Fibroblast of skin of scalp (primary cell): ENCODE measurements at regions not wholly inside any gene's neighbourhood (a gene's known extent, or its start where the extent isn't known, plus 50 kb on each side); places are given as distances from the start of the nearest gene placed in this dataset.
"Not testable (repeated sequence)": the region's sequence is repeated elsewhere in the genome, so short reads cannot be mapped to it uniquely, and the experiment has no call there.

Source experiments
- DNase-seq: peaks from one replicate; pipeline ENCODE4 v3.0.0-alpha.2; 2013

GRCh38 chr5:166279828-166280227 is 2011.6 kb upstream of the WWC1 start:
- DNase-seq, result no peak

GRCh38 chr5:166281433-166281832 is 2010.0 kb upstream of the WWC1 start:
- peak; percentile 2 for DNase-seq

- no peak for DNase-seq
These were observed 2008.5 kb upstream of the WWC1 start for GRCh38 chr5:166282939-166283338.

GRCh38 chr5:166285361-166285760 is 2006.1 kb upstream of the WWC1 start:
- no peak for DNase-seq

GRCh38 chr5:166286832-166287231 is 2004.6 kb upstream of the WWC1 start:
- no peak for DNase-seq

- DNase-seq, result no peak
These were observed 2003.6 kb upstream of the WWC1 start for GRCh38 chr5:166287866-166288265.

GRCh38 chr5:166291800-166292199 is 1999.6 kb upstream of the WWC1 start:
- DNase-seq, result not testable (repeated sequence)

GRCh38 chr5:166293892-166294291 is 1997.6 kb upstream of the WWC1 start:
- no peak for DNase-seq

GRCh38 chr5:166302166-166302565 is 1989.3 kb upstream of the WWC1 start:
- no peak for DNase-seq

- no peak for DNase-seq
These were observed 1974.0 kb upstream of the WWC1 start for GRCh38 chr5:166317425-166317824.

GRCh38 chr5:166320920-166321480 is 1970.4 kb upstream of the WWC1 start:
- DNase-seq, result no peak

- DNase-seq, result no peak
These were observed 1967.1 kb upstream of the WWC1 start for GRCh38 chr5:166324372-166324771.

GRCh38 chr5:166329149-166329800 is 1962.2 kb upstream of the WWC1 start:
- DNase-seq, result no peak

- DNase-seq, result no peak
These were observed 1961.4 kb upstream of the WWC1 start for GRCh38 chr5:166330036-166330435.

- DNase-seq, result no peak
These were observed 1959.9 kb upstream of the WWC1 start for GRCh38 chr5:166331521-166331920.

- DNase-seq, result peak; percentile 33
These were observed 1952.6 kb upstream of the WWC1 start for GRCh38 chr5:166338801-166339200.

GRCh38 chr5:166340039-166340438 is 1951.4 kb upstream of the WWC1 start:
- no peak for DNase-seq

GRCh38 chr5:166341740-166342337 is 1949.6 kb upstream of the WWC1 start:
- no peak for DNase-seq

- DNase-seq, result no peak
These were observed 1949.0 kb upstream of the WWC1 start for GRCh38 chr5:166342402-166342801.

- DNase-seq, result no peak
These were observed 1944.6 kb upstream of the WWC1 start for GRCh38 chr5:166346726-166347374.

- peak; percentile 56 for DNase-seq
These were observed 1942.4 kb upstream of the WWC1 start for GRCh38 chr5:166349046-166349445.

GRCh38 chr5:166353580-166353979 is 1937.9 kb upstream of the WWC1 start:
- no peak for DNase-seq

GRCh38 chr5:166354332-166354731 is 1937.1 kb upstream of the WWC1 start:
- DNase-seq, result peak; percentile 19

- DNase-seq, result no peak
These were observed 1935.3 kb upstream of the WWC1 start for GRCh38 chr5:166356096-166356495.
